T47D (cell line): ENCODE measurements at regions not wholly inside any gene's neighbourhood (a gene's known extent, or its start where the extent isn't known, plus 50 kb on each side); places are given as distances from the start of the nearest gene placed in this dataset.

Experiments used
- DNase-seq, 2 experiments: peaks; one replicate each; pipeline versions ENCODE4 v3.0.0 to v3.0.0-alpha.2; 2011 to 2012; ENCODE audit warnings: low read depth in 1 of 2, low spot score in 1 of 2
- JUND ChIP-seq: IDR thresholded peaks from 2 replicates; pipeline ENCODE4 v1.6.1; 2012; ENCODE audit warnings: low read depth
- in situ Hi-C: cut with HindIII; loops from 2 replicates; pipeline ENCODE4 v1.10.0; 2016; ENCODE audit warnings: low sequenced_read_pairs, low pct_unique_long_range_greater_than_20kb

DNA sequence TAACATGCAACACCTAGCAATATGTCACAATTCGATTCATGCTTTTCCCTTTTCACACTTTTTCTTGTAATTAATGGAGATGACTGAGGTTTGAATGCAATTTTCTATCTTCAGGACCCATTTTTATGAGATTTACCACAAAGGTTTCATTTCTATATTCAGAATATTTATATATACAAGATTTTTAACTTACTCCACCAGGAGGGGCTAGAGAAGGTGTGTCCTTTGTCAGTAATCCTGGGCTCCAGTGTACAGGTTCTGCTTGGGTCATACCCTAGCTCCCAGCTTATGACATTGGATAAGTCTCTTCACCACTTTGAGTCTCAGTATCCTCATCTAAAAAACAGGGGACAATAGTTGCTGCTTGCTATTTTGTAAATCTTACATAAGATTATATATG lies 95.7 kb upstream of the SLC24A5 start:
- no peak for DNase-seq
- in situ Hi-C loops = no loop called here
- no peak for TF ChIP-seq JUND

DNA sequence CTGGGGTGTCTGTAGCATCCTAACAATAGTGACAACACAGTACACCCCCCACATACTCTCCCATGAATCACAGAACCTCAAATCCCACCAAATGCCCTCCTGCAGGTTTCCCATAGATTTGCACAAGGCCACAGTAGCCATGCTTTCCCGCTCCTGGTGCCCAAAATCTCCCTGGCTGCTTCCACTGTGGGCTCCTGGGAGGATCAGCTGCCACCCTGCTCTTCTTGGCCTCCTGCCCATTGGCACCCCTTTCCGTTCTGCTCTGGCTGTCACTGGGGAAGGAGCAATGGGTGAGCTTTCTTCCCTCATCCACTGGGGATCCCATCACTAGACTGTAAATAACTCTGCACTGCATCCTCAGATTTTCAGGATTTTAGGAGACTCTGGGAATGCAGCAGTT lies 92.1 kb upstream of the SLC24A5 start:
- DNase-seq = no peak
- in situ Hi-C loops = no loop called here
- TF ChIP-seq JUND = no peak

DNA sequence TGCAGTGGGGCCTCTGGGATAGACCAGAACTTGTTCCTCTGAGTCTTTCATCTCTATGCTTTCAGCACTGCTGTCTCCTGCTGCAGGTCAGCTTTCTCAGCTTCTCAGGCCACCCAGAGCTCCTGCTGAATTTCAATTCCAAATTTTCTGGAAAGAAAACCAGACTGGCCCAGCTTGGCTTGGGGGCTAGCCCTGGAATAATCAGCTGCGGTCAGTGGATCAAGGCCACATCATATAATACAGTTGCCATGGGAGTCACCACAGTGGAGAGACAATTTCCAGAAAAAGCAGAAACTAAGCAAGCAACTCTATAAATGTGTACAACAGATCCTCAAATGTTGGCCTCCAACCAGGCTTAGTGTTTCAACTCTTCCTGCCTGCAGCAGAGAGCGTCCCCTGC lies 91.1 kb upstream of the SLC24A5 start:
- in situ Hi-C loops = no loop called here
- no peak for TF ChIP-seq JUND

DNA sequence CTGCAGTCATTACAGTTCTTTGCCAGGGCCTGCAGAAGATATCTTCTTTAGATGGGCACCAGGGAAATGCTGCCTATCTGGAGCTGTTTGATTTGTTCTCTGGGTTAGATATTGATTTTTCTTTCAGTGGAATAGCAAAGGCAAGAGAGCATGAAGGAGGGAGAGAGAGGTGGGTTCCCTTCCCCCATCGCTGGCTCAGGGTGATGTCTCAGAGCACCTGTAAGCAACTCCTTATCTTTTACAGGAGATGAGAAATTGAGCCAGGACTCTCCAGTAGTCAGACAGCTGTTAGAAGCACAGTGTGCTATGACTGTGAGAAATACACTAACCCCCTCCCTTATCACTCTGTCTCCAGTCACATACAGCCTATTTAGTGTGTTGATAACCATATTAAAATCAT lies 89.3 kb upstream of the SLC24A5 start:
- in situ Hi-C loops = no loop called here
- no peak for TF ChIP-seq JUND
- DNase-seq = no peak

More for the DNA sequence above, 91.1 kb upstream of the SLC24A5 start:
- DNase-seq = no peak

DNA sequence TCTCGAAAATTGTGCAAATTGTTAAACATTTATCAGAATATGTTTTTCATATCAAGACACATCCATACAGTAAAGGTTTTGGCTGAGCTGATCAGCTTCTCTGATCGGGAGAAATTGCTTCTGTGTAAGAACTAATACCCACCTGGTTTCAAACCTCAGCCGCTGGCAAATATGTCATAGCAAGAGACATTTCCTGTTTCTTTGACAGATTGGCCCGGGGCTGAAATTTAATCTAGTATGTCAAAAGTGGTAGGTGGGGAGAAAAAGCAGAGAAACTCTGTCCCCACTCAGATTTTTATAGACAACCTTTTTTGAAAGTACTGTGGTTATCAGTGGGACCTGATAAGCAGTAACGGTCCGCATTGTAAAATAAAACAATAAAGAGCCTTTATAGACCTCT lies 88.8 kb upstream of the SLC24A5 start:
- TF ChIP-seq JUND = no peak
- DNase-seq = no peak
- in situ Hi-C loops = no loop called here

DNA sequence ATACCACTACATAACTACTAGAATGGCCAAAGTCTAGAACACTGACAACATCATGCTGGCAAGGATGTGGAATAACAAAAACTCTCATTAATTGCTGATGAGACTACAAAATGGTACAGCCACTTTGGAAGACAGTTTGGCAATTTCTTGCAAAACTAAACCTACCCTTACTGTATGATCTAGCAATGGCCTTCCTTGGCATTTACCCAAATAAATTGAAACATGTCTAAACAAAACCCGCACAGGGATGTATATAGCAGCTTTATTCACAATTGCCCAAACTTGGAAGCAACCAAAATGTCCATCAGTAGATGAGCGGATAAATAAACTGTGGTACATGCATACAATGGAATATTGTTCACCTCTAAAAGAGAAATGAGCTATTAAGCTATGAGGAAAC lies 87.9 kb upstream of the SLC24A5 start:
- no peak for TF ChIP-seq JUND
- no peak for DNase-seq
- in situ Hi-C loops = no loop called here

DNA sequence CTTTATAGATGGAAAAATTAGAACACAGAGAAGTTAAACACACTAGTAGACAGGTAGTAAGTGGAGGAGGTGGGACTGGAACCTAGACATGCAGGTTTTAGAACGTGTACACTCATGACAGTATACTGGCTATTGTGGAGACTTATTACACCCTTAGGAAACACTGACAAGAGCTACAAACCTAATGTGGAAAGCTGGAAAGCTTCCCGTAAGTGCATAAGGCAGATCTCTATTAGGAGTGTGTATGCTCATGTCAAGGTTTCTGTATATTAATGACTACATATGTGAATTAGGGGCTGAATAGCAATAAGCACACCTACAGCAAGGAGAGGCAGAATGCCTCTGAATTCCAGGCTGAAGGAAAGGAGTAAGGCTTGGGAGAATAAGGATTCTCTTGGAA lies 82.6 kb upstream of the SLC24A5 start:
- TF ChIP-seq JUND = no peak
- in situ Hi-C loops = no loop called here

DNA sequence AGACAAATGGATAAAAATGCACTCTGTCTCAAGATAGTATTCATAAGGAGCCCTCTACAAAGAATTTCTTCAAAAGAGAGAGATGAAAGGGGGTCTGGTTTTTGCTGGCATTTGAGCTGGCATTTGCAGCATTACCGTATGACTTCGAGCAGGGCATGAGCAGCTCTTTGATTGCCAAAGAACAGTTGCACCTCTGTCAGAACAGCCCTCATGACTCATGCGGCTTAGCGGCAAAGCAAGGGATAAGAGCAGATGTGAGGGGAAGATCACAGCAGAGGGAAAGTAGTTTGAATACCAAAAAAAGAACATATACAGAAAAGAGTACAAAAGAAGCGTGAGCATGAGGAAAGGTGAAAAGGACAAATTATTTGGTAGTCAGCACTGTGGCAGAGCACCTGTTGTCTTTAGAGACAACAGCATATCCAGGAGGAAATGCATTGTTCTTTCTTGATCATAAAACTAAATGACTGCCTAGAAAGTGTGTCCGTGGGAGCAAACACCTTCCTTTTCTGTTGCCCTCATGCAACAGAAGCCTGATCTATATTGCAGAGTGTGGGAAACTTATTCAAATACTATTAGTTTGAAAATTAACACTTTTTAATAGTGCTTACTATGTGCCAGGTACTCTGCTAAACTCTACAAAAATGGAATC lies 80.5 kb upstream of the SLC24A5 start:
- in situ Hi-C loops = no loop called here
- DNase-seq = no peak
- TF ChIP-seq JUND = no peak

More for the DNA sequence above, 82.6 kb upstream of the SLC24A5 start:
- DNase-seq = no peak

DNA sequence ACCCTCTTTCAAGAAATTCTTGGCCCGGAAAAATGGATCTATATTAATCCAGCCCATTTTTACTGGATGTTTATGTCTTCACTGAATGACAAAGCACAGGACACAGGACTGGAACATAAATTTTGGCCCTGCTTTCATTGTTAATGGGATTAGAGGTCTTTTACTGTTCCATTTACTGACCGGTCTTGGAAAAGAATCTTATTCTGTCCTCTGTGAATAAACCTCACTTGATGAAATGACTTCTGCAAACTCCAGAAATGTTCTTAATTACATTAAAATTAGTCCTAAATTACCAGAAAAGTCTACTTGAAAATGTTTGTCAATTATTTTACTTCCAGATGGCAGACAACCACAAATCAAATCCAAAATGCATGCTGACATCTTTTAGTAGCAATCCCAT lies 79.3 kb upstream of the SLC24A5 start:
- no peak for TF ChIP-seq JUND
- no peak for DNase-seq
- in situ Hi-C loops = no loop called here

DNA sequence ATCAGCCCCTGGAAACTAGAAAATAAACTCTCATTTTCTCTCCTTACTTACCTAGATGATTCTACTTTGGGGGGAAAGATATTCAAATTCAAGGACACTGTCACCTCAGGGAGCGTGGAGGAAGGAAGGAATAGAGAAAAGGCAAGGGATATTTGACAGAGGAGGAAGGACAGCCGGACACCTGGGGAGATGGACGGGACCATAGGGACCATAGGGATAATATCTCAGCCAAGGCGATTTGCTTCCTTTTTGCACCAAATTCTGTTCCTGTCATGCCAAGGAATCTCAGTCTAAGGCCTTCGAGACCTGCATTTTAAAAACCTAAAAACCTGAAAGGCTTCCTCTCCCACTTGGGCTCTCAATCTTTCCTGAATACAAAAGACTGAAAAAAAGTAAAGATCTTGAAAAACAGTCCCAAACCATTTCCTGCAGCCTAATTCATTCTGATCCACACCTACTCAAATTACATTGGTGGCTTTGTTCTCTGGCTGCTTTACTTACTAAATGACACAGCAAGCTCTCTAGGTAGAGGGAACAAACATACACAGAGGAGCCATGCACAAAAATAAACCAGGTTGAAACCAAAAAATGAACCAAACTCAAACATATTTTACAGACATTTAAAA lies 73.9 kb upstream of the SLC24A5 start:
- no peak for DNase-seq
- in situ Hi-C loops = no loop called here
- TF ChIP-seq JUND = no peak

DNA sequence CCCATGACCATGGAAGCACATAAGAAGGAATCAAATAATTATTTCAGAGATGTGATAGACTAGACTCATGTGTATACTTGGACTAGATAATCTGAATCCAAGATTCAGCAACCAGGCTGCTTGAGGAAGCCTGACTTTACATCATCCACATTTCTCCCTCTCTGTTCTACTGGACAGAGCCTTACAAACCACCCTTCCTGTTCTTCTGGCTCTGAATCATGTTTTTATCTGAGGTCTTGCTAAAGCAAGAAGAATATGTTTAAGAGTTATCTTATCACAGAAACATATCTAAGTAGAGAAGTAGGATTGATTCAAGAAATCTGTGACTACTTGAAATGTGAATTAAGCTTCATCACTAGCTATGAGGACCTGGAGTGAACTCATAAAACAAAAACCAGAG lies 71.1 kb upstream of the SLC24A5 start:
- DNase-seq = no peak
- TF ChIP-seq JUND = no peak
- in situ Hi-C loops = no loop called here

DNA sequence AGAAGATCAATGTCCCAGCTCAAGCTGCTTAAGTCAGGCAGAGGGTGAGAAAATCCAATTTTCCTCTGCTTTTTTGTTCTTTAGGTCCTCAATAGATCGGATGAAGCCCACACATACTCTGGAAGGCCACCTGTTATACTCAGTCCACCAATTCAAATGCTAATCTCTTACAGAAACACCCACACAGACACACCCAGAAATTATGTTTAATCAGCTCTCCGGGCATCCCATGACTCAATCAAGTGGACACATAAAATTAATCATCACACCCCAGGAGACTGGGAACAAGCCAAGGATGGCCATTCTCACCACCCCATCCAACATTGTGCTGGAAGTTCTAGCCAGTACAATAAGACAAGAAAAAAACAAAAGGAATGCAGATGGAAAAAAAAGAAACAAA lies 67.8 kb upstream of the SLC24A5 start:
- in situ Hi-C loops = no loop called here
- TF ChIP-seq JUND = no peak
- no peak for DNase-seq

DNA sequence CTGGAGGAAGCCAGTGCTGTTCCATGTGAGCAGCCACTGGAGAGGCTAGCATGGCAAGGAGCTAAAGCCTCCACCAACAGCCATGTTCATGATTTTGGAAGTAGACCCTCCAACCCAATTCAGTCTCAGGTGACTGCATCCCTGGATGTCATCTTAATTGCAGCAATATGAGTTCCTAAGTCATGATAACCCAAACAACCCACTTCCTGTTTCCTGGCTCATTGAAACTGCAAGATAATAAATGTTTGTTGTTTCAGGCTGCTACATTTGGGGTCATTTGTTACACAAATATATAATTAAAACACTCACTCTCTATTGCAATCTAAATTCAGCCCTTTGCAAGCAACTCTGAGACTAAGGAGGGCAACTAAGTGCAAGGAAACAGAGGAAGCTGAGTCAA lies 62.4 kb upstream of the SLC24A5 start:
- in situ Hi-C loops = no loop called here
- DNase-seq = no peak

DNA sequence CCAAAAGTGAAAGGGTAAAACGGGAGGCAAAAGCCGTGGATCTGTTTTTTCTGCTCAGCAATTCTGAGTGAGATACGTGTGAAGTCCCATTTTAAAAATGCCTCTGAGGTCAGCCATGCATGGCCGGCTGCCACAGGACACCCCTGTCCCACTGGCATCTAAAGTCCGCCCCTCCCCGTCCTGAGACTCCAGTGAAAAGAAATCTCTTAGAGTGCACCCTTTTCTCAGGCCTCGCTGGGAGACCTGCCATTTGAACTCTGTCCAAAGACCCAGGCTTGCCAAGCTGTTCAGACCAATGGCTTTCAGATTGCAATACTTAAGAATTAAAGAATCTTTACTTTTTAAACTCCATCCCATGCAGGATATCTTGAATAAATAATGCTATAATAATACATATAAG lies 61.0 kb upstream of the SLC24A5 start:
- no peak for DNase-seq

More for the DNA sequence above, 62.4 kb upstream of the SLC24A5 start:
- TF ChIP-seq JUND = no peak

More for the DNA sequence above, 61.0 kb upstream of the SLC24A5 start:
- in situ Hi-C loops = no loop called here
- TF ChIP-seq JUND = no peak
